ENCODE measurements at regions not wholly inside any gene's neighbourhood (a gene's known extent, or its start where the extent isn't known, plus 50 kb on each side); places are given as distances from the start of the nearest gene placed in this dataset.

- TF ChIP-seq CTCF (IDR thresholded peaks at IDR 0.05; ENCODE audit: unreplicated experiment), result no peak
- DNase-seq (ENCODE audit: low spot score), result no peak
- H3K4me1 Mint-ChIP-seq (ENCODE audit: unreplicated experiment), result no peaks in the 10 kb centered on the region
- no peaks in the 10 kb centered on the region for H3K27me3 Mint-ChIP-seq (ENCODE audit: unreplicated experiment)
- no peaks in the 10 kb centered on the region for H3K9me3 Mint-ChIP-seq (ENCODE audit: unreplicated experiment)
- no peak overlapping the region for H3K4me3 Mint-ChIP-seq (ENCODE audit: unreplicated experiment)
- H3K27ac Mint-ChIP-seq (ENCODE audit: unreplicated experiment), result no peak overlapping the region
- H3K36me3 Mint-ChIP-seq (ENCODE audit: low read depth, unreplicated experiment), result no peaks in the 10 kb centered on the region
Observed at GRCh38 chr11:96506041-96506440, 116.2 kb downstream of the JRKL start.

- Mint-ChIP-seq H3K4me1 (ENCODE audit: unreplicated experiment) (no peaks in the 10 kb centered on the region), H3K4me3 (ENCODE audit: unreplicated experiment) (no peak overlapping the region), H3K36me3 (ENCODE audit: low read depth, unreplicated experiment) (no peaks in the 10 kb centered on the region), H3K27ac (ENCODE audit: unreplicated experiment) (no peak overlapping the region), H3K9me3 (ENCODE audit: unreplicated experiment) (no peaks in the 10 kb centered on the region), H3K27me3 (ENCODE audit: unreplicated experiment) (no peaks in the 10 kb centered on the region)
- no peak for TF ChIP-seq CTCF (IDR thresholded peaks at IDR 0.05; ENCODE audit: unreplicated experiment)
- no peak for DNase-seq (ENCODE audit: low spot score)
Observed at GRCh38 chr11:96506953-96507354, 117.1 kb downstream of the JRKL start.

GRCh38 chr11:96508861-96509260 lies 119.0 kb downstream of the JRKL start:
- no peak for TF ChIP-seq CTCF (IDR thresholded peaks at IDR 0.05; ENCODE audit: unreplicated experiment)
- Mint-ChIP-seq H3K4me3 (ENCODE audit: unreplicated experiment) (no peak overlapping the region), H3K9me3 (ENCODE audit: unreplicated experiment) (no peaks in the 10 kb centered on the region), H3K36me3 (ENCODE audit: low read depth, unreplicated experiment) (no peaks in the 10 kb centered on the region), H3K27me3 (ENCODE audit: unreplicated experiment) (no peaks in the 10 kb centered on the region), H3K27ac (ENCODE audit: unreplicated experiment) (no peak overlapping the region), H3K4me1 (ENCODE audit: unreplicated experiment) (no peaks in the 10 kb centered on the region)
- no peak for DNase-seq (ENCODE audit: low spot score)

- Mint-ChIP-seq H3K4me1 (ENCODE audit: unreplicated experiment) (peaks cover 1% of the 10 kb centered on the region), H3K27ac (ENCODE audit: unreplicated experiment) (no peak overlapping the region), H3K27me3 (ENCODE audit: unreplicated experiment) (peaks cover 2% of the 10 kb centered on the region), H3K36me3 (ENCODE audit: low read depth, unreplicated experiment) (no peaks in the 10 kb centered on the region), H3K9me3 (ENCODE audit: unreplicated experiment) (no peaks in the 10 kb centered on the region), H3K4me3 (ENCODE audit: unreplicated experiment) (no peak overlapping the region)
- no peak for TF ChIP-seq CTCF (IDR thresholded peaks at IDR 0.05; ENCODE audit: unreplicated experiment)
- no peak for DNase-seq (ENCODE audit: low spot score)
Observed at GRCh38 chr11:96520939-96521338, 131.1 kb downstream of the JRKL start.

GRCh38 chr11:96523656-96524055 lies 133.8 kb downstream of the JRKL start:
- H3K36me3 Mint-ChIP-seq (ENCODE audit: low read depth, unreplicated experiment), result no peaks in the 10 kb centered on the region
- H3K27ac Mint-ChIP-seq (ENCODE audit: unreplicated experiment), result no peak overlapping the region
- no peaks in the 10 kb centered on the region for H3K27me3 Mint-ChIP-seq (ENCODE audit: unreplicated experiment)
- no peak for DNase-seq (ENCODE audit: low spot score)
- TF ChIP-seq CTCF (IDR thresholded peaks at IDR 0.05; ENCODE audit: unreplicated experiment), result no peak
- H3K9me3 Mint-ChIP-seq (ENCODE audit: unreplicated experiment), result no peaks in the 10 kb centered on the region
- no peak overlapping the region for H3K4me3 Mint-ChIP-seq (ENCODE audit: unreplicated experiment)
- H3K4me1 Mint-ChIP-seq (ENCODE audit: unreplicated experiment), result peaks cover 8% of the 10 kb centered on the region
